Ovary (tissue), 3 donors: ENCODE measurements at regions not wholly inside any gene's neighbourhood (a gene's known extent, or its start where the extent isn't known, plus 50 kb on each side); places are given as distances from the start of the nearest gene placed in this dataset.
"Not testable (repeated sequence)": the region's sequence is repeated elsewhere in the genome, so short reads cannot be mapped to it uniquely, and the experiment has no call there.

Experiments
- EP300 ChIP-seq: sonication (generic); formaldehyde crosslinking; IDR thresholded peaks from one replicate; pipeline ENCODE4 v1.6.1; 2017; ENCODE audit warnings: antibody characterized with exemption
- POLR2A ChIP-seq: fragments of 450-650 bp; IDR thresholded peaks from one replicate; pipeline ENCODE4 v1.6.1; 2017; ENCODE audit warnings: antibody characterized with exemption, mild to moderate bottlenecking, moderate library complexity
- TF ChIP-seq, protein P1 (sequence below), 3 donors: fragments of 450-650 bp in 2 of 3; fragments of 200-600 bp in 1 of 3; IDR thresholded peaks; one replicate each; pipeline versions ENCODE4 v1.5.1 to v1.8.0; 2016 to 2022; ENCODE audit warnings: antibody characterized with exemption in 3 of 3, mild to moderate bottlenecking in 1 of 3
- donor health status: DM: no; HTN: no; CAD: no.

DNA sequence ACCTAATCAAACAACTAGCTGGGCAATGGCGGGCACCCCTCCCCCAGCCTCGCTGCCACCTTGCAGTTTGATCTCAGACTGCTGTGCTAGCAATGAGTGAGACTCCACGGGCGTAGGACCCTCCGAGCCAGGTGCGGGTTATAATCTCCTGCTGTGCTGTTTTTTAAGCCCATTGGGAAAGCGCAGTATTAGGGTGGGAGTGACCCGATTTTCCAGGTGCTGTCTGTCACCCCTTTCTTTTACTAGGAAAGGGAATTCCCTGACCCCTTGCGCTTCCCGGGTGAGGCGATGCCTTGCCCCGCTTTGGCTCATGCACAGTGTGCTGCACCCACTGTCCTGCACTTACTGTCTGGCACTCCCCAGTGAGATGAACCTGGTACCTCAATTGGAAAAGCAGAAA, 163.3 kb upstream of the GHR start:
- TF ChIP-seq, protein P1, sequence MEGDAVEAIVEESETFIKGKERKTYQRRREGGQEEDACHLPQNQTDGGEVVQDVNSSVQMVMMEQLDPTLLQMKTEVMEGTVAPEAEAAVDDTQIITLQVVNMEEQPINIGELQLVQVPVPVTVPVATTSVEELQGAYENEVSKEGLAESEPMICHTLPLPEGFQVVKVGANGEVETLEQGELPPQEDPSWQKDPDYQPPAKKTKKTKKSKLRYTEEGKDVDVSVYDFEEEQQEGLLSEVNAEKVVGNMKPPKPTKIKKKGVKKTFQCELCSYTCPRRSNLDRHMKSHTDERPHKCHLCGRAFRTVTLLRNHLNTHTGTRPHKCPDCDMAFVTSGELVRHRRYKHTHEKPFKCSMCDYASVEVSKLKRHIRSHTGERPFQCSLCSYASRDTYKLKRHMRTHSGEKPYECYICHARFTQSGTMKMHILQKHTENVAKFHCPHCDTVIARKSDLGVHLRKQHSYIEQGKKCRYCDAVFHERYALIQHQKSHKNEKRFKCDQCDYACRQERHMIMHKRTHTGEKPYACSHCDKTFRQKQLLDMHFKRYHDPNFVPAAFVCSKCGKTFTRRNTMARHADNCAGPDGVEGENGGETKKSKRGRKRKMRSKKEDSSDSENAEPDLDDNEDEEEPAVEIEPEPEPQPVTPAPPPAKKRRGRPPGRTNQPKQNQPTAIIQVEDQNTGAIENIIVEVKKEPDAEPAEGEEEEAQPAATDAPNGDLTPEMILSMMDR (IDR thresholded peaks at IDR 0.05): not testable (repeated sequence)
- TF ChIP-seq POLR2A, EP300: not testable (repeated sequence)
